Occipital lobe (tissue), 1 donor: ENCODE measurements at regions not wholly inside any gene's neighbourhood (a gene's known extent, or its start where the extent isn't known, plus 50 kb on each side); places are given as distances from the start of the nearest gene placed in this dataset.

Source experiments
- DNase-seq: peaks from one replicate; lab custom pipeline; 2025; lab: John Stamatoyannopoulos, UW

DNA sequence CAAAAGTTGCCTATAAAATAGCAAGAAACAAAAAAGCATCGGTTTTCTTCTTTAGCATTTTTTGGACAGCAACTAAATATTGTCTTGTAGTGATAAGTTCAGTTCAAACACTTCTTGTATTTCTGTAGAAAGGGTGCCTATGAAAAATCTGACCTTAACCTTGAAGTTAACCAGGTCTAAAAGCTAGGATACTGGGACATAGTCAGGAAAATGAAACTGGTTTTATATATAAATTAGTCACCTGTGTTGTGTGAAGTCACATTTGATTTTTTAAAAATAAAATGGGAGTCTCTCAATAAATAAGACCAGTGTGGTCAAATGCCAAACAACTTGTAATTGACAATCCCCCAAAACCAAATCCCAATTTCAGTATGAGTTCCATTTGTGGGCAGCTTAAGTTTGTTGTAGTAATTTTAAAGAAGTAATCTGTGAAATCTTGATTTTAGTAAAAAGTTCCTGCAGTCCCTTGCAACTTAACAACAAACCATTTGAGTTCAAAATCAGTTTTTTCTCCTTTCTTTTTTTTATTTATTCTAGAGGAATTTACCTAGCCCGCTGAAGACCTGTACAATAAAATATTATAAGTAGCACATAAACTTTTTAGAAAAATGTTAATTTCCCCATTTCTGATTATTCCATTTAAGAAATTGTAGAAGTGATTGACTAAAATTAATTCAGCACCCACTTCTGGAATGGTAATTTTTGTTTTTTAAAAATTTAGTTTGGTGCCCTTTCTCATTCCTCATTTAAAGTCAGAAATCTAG is 84.5 kb upstream of the PPARA start:
- DNase-seq = no peak

DNA sequence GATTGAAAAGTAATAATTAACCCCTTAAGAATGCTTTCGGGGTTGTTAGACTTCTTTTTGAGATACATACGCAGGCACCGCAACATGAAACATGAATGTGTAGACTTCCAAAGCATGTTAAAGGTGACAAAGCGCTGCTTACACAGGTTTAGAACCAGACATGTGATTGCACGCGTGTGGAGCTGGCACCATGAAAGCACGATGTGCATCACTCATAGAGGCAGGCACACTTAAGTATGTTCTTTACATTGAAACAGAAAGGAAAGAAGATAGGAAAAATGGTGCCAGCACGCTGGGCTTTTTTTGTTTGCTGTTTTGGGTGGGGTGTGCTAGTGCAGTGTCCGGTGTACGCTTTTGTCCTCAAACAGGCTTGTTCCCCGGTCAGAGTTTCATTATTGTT is 83.6 kb upstream of the PPARA start:
- DNase-seq = no peak

DNA sequence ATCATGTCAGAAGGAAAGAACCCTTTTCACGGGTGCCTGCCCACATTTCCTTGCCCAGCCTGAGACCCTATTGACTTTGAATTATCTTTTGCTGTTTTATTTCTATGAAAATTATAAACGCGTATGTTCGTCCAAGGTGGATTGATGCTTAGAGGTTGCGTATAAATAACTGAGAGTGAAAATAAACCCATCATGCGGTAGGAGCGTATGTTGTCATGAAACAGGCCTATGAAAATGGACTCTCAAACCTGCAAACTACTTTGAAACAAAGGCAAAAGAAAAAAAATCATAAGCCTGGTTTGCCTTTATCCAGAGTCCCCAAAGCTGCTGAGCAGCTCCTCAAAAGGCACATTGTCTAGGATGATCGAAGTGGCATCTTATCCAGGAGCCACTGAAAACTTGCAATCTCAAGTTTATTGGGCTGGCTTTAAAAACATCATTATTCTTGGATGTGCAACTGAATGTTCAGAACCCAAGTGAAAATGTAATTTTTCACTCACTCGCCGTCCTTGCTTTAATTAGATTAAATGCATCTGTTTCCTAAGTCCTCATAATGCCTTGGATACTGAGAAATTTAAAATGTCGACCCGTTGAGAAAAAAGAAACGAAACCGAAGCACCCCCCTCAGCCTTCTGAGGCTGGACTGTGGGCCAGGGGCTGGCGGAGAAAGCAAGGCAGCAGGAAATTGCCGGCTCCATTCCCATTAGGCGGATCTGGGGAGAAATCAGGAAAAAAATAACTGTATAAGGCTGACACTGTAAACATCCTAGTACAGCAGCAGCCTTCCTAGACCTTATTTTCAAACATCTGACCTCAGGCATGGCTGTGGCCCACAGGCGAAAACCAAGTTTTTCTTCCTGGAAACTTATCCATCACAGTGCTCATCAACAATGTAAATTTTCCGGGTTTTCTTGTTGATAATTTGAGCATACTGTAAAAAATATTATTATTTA is 82.9 kb upstream of the PPARA start:
- DNase-seq = no peak

DNA sequence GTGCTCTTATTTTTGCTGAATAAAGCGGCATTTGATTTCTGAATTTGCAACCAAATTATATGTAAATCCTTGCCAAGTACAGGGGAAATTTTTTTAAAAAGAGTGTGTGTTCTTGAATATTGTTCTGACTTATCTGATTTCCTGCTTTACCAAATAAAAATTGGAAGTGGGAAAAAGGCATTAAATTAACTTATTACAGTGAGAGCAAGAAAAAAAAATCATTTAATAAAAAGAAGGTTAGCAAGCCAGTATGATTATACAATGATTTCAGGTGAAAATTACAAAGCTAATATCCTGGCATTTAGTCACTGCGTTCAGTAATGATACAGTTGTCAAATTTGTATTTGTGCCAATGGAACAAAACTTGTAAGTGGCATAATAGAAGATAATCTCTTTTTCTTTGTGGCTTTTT is 82.1 kb upstream of the PPARA start:
- DNase-seq = no peak

DNA sequence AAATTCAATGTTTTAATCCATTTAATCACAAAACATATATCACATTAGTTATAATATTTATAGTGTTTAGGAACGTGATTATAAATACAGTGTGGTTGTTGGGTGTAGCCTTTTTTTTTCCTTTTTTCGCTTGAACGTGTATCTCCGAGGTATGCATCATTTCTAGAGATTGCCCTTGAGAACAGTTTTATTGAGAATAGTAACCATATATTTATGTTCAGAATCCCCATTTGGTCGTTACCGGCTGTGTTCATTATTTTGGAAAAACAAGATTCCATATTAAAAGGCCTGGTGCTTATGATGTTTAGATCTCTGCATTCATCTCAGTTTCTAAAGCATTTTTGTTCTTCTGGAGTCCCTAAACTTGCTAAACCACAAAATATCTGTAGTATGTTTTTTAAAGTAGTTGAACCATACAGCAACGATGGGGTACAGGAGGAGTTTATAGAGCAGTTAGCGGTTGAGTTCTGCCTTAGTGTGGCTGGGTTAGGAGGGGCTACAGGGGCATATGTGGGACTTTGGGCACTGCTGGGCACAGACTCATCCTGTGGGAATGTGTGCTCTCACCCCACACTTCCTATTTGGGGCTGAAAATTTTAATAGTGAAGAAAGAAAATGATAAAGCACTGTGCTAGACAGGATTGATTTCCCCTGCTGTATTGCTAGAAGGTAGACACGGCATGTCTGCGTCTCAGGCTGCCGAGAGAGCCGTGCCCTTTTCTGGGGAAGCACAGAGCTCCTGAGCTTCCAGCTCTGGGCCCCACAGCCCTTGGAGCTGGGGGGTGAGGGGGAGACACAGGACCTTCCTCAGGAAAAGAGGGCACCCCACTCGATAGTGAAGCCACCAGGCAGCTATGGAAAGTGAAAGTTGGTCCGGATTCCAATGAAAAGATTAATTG is 81.5 kb upstream of the PPARA start:
- DNase-seq = no peak

DNA sequence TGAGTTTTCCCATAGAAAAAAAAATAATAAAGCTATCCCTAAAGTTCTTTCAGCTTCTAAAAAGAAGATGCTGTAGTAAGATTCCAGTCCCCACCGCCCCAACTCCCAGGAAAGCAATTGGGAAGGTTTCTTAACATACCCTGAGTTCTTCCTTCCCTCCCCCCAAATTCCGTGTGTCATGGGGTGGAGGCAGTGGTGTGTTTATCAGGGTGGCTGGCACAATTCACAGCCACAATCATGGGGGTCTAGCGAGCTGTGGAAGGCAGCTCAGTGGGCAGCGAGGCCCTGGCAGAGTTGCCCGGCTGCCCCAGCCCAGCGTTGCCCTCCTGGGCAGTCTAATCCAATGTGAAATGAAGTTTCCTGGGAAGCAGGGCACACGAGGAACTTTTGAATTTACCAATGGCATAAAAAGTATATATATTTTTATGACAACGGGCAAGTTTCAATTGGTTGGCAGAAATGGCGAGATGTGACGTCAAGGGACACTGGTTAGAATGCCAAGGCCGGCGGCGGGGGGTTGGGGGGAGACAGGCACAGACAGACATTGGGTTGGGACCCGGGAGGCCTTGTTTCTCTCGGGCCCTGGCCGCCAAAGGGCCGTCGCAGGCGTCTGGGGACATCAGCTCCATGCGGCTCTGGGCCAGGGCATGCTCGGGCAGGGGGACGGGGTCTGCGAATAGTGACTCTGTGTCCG is 80.7 kb upstream of the PPARA start:
- peak; percentile 78 for DNase-seq

DNA sequence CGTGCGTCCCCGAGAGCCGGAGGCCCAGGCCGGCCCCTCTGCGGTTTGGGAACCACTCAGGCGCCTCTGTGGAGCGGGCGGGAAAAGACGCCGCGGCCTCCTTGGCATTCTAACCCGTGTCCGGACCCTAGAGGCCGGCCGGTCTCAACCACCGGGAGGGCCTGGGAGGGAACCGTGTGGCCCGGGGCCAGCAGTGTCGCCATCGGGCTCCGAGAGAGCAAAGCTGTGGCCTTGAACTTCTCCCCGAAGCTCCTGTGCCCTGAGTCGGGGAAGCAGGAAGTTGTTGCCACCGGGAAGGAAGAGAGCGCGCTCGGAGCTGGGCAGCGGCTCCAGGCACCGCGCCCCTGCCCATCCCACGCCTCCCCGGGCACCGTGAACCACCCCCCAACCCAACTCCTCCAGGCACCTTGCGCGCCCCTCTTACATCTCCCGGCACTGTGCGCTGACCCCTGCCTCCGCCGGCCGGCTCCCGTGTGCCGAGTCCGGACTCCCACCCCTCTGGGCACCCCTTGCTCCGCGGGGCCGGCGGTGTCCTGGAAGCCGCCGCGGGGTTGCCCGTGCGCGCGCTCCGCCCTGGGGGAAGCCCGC is 80.0 kb upstream of the PPARA start:
- no peak for DNase-seq

DNA sequence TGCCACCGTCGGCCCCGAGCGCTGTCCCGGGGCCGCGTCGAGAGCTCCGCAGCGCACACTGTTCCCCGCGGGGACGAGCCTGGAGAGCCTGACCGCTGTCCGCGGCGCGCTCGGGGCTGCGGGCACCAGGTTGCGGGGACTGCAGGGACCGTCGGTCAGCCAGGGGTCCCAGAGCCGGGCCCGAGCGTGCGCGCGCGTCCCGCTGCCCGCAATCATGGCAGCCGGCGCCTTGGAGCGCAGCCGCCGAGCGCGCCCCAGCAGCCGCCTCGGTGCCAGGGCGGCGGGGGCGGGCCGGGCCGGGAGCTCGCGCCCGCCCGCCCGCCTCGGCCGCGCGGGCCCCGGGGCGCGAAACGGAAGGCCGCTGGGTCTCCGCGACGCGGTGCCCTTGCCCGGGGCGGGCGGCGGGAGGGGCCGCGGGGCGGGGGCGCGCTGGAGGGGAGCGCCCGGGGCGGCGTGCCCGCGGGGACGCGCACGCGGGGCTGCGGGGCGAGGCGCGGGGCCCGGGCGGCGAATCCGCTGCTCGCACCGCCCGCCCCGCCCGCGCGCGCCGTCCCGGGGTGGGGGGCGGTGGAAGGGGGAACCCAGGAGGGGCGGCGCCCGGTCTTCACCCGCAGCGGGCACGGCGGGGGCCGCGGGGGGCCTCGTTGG is 79.4 kb upstream of the PPARA start:
- peak; percentile 88 for DNase-seq

DNA sequence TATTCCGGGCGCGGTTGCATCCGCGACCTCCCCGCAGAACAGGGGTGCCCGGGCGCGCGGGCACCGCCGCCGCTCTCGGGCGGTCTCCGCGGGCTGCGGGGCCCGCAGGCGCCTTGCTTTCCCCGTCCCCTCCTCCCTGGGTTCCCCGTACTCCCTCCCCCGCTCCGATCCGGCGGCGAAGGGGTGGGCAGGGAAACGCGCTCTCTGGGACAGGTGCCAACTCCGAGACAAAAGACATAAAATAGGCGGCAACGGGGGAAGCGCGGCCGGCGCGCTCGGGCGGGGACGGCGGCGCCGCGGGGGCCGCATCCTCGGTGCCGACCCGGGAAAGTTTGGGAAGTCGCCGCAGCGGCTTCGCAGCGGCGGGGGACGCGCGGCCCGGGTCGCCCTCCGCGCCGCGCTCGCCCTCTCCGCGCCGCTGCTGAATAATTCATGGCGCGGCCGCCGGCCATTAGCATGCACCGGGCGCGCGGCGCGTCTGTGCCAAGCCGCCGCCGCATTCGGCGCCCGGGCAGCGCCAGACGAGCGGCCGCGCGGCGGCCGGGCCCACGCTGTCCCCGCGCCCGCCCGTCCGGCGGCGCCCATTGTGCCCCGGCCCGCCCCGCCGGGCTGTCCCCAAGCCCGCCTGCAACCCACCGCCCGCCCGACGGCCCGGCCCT is 78.7 kb upstream of the PPARA start:
- peak; percentile 88 for DNase-seq

DNA sequence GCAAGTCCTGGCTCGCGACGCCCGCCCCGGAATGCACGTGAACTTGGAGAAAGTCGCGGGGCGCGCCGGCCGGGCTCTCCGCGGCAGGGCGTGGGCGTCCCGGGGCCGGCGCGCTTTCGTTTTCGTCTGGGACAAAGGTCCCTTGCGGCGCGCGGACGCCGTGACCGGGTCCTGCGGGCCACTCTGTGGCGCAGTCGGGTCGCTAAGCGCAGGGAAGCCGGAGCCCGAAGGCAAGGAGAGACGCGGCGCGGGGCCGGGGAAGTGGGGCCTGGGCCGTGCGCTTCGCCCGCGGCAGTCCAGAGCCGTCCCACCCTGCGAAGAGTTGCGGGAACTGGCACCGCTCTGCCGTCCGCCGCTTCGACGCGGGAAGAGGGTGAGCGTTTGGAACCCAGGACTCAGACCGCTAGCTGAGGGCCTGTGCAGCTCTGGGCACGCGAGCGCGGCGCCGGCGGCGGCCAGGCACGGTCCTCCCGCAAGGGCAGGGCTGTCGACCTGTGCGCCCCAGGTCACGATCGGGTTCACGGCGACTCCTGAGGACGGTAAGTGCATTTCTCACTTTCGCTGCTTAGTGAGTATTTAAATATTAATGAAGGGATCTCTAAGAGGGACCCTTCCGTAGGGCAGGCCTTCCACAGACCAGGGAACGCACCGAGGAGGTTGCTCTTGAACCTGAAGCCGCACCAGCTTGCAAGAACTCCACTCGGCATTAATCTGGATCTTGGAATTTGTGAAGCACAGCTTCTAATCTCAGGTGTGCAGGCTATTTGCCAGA is 78.0 kb upstream of the PPARA start:
- DNase-seq = no peak

DNA sequence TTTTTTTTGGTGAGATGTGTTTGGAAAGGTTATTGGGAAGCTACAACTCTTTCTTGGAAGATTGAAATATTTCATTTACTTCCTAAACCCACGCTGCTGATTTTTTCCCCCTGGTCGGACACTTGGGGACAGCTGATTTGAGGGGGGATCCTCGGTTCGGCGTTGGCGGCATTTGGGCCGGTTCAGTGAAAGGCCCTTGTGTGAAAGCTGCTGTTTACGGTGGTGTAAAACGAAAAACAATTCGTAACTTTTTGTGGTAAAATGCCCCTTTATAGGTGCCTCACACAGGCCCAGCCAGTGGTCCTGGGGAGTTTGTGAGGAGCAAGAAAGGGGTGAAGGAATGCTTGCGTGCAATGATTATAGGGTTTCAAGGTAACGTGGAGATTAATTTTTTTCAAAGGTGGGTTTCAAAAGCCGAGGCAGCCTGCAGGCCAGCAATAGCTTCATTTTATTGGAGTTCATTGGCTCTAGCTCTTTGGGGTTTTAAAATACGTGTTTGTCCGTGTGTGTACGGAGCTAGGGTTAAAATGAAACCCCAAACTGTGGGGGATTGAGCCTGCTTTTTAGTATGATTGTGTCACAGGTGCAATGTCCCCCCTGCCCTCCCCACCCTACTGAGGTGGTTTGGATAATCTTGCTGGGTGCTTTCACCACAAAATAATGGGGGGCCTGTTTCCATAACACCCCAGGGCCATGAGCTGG is 77.2 kb upstream of the PPARA start:
- no peak for DNase-seq

DNA sequence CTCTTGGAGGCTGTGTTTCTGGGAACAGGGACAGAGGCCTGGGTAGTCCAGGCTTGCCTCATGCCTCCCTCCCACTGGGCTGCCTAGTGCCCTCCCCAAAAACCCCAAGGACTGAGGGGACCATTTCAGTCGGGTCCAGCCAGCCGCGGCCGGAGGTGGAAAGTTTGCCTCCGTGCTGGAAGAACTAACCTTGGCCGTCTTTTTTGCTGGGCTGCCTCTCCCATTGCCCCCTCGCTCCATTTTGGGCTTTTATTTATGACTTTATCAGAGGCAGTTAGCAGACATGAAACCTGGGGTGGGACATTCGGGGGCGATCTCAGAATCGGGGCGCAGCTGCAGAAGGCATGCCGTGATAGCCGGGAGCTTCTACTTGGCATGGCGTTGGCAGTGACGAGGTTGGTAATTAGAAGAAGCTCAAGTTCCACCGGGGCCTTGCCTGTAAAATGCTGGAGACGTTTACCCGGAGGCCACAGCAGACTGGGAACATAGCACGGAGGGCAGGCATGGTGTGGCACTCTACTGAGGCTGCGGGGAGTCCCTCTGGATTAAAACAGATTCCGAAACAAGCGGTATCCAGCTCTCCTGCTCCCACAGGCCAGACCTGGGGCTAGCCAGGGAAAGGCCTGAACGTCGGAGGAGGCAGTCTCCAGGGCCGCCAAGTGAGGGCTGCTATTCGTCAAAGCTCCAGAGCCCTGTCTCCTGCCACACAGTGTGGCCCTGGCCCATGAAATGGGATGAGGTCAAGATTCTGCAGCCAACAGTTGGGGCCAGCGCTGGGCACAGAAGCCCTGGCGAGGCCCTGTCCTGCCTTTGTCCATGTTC is 76.4 kb upstream of the PPARA start:
- no peak for DNase-seq

DNA sequence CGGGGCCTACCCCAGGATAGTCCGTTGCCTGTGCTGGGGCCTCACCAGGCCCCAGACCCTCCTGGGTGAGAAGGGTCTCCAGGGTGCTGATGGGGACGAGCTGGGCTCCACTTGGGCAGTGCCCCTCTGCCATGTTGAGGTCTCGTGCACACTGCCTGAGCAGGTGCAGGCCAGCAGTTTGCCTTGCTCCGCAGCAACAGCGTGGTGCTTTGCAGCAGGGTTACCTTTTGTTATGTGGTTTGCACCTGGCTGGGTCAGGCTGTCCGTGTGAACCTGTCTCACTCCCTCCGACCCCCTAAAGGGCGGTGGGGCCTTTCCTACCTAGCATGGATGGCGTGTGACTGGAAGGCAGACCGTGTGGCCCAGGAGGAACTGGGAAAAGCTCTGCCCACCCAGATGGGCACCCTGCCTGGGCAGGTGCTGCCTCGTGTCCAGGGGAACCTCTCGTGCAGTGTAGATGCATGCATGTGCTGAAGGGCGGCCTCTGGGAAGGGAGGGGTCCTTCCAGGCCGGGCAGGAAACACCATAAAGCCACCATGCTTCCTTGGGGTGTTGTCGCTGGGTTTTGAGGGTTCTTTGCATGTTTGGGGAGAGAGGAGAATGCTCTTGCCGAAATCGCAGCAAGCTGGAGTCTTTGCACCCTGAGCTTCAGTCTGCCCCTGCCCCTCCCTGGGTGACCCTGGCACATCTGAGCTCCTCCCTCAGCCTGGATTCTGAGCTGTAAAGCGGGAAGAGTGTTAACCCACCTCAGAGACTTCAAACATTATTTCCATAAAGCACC is 75.4 kb upstream of the PPARA start:
- DNase-seq = no peak

DNA sequence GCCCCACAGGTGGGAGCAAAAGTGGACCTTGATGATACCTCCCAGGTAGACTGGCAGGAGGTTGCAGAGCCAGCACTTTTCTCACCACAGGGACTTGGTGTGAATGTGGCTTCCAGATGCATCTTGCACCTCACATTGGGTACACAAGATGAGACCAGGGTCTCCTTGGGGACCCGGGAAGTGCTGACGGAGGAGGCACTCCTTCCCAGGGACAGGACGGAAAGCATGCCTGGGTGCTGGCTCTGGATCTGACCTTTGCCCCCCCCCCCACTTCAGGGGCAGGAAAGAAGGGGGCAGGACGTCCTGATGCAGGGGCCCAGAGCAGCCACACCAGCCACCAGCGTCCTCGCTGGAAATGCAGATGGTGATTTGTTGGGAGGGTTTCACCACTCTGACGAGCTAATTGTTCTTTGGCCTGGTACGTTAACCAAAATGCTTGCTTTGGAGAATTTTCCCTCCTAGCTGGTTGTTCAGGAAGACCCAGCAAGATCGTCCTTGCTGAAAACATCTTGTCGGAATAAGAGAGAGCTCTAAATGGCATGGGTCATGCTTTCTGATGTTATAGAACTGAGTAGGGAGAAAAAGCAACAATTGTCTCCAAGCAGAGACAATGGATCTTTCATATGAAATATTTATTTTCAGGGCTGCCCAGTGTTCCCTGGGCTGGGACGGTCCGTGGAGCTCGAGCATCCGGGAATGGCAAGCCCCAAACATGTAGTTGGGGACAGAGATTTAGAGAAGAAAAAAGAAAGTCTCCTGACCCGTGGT is 74.4 kb upstream of the PPARA start:
- DNase-seq = no peak

DNA sequence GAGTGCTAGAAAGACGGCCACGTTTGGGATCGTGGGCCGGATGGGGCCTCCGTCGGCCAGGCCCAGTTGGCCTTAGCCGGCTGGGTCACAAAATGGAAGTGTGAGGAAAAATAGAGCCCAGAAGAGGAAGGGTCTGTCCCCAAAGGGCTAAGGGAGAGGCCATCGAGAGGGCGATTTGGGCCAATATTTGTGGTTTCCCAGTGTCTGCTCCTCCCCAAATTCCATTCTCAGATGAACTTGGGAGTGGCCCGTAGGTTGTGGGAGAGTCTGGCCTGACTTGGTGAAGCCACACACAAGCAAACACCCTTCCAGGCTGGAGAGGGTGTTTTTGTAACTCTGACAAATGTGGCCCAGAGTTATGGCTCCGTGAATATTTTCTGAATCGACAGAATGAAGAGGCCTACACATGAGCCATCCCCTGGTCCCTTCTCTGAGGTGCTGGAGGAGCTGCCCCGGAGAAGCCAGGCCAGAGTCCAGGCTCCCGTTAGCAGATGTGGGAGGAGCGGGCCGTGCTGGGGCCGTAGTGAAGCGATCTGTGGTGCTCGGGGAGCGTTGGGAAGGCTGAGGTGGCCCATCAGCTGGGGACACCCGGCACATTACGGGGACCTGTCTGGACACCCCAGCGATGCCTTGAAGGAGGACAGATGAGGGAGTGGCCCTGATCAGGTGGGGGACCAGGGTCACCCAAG is 73.5 kb upstream of the PPARA start:
- DNase-seq = no peak
